H1 (cell line): ENCODE measurements at regions not wholly inside any gene's neighbourhood (a gene's known extent, or its start where the extent isn't known, plus 50 kb on each side); places are given as distances from the start of the nearest gene placed in this dataset.

Experiments
- SIRT6 ChIP-seq: IDR thresholded peaks from one replicate; pipeline ENCODE4 v1.7.1; 2012; ENCODE audit warnings: low read length, inconsistent platforms
- ZNF274 ChIP-seq: IDR thresholded peaks from 2 replicates; pipeline ENCODE4 v1.7.0; 2012; ENCODE audit warnings: low read length, borderline replicate concordance; ENCODE audit errors: extremely low read depth

DNA sequence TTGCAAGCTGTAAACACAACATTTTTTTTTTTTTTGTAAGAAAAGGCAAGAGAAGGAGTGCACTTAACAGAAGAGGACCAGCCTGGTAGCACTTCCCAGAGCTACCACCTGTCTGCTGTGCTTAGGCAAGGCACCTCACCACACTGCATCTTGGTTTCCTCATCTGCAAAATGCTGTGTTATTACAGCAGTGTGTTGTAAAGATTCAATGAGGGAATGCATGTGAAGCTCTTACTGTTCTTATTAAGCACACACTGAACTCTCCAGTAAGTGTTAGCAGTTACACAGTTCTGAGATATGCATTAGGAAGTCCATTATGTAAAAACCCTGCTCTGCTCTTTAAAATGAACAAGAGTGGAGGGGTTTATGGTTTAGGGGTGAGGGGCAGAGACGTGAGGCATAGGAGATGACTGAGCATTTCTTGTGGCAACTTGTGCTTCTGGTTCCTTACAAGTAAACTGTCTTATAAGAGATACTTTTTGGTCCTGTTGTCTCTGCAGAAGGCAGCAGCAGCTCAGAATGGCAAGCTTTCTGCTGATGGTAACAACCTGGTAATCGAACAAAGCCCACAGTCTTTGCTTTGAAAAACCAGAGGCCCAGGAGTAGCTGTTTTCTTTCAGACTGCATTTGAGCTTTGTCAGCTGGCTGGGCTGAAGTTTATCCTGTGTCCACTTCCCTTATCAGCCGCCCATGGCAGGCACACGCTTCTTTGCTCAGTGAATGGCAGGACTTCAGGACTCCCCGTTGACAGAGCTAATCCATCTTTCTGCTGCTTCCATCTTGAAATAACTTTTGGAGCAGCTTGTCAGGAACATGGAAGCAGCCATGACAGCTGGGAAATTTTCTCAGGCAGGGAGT lies 98.8 kb upstream of the BMPER start (continued):
- TF ChIP-seq SIRT6 (no peak), ZNF274 (no peak)
